ENCODE measurements at regions not wholly inside any gene's neighbourhood (a gene's known extent, or its start where the extent isn't known, plus 50 kb on each side); places are given as distances from the start of the nearest gene placed in this dataset.
"Not testable (repeated sequence)": the region's sequence is repeated elsewhere in the genome, so short reads cannot be mapped to it uniquely, and the experiment has no call there.

DNA sequence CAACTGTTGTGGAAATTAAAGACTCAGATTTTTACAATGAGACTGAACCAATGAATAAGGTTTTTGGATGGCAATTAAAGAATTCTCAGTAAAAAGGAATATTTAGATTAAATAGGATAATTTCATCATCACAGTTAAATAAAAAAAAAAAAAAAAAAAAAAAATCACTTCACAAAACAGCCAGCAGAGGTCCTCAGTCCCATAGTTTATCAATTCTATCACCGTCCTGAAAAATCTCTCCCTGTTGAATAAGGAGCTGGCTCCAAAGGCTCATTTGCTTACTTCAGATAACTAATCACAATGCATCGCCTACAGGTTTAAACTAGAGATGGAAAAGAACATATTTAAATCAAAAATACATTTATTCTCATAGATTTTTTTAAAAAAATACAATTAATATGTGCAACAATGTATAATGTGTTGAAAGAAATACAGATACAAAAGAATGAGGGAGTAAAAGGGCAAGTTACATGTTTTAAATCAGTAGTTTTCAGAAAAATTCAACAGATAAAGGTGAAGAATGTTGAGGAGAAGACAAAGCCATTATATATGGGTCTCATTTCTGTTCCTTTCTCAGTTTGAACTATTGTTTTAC is 175.8 kb upstream of the CHD1 start:
- DNase-seq = no peak

DNA sequence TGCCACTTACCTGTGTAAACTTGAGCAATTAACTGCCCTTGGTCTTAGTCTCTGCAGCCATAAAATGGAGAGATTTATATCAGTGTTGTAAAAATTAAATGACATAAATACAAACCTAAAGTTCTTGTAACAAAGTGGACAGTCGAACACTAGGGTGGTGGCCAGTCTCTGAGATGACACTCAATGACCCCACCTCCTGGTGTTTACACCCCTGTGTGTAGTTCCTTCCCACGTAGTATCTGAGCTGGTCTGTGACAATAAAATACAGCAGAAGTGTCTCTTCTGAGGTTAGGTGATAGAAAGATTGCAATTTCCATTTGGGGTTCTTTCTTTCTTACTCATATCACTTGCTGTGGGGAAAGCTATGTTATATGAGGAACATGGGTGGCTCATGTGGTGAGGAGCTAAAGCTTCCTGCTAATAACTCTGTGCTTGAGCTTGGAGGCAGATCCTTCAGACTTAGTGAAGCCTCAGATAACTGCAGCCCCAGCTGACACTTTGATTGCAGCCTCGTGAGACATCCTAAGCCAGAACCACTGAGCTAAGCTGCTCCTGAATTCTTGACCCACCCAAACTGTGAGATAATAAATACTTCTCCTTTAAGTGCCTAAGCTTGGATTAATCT is 173.4 kb upstream of the CHD1 start:
- DNase-seq = no peak

GRCh38 chr5:99099691-99100090 is 170.9 kb upstream of the CHD1 start:
- no peak for DNase-seq

DNA sequence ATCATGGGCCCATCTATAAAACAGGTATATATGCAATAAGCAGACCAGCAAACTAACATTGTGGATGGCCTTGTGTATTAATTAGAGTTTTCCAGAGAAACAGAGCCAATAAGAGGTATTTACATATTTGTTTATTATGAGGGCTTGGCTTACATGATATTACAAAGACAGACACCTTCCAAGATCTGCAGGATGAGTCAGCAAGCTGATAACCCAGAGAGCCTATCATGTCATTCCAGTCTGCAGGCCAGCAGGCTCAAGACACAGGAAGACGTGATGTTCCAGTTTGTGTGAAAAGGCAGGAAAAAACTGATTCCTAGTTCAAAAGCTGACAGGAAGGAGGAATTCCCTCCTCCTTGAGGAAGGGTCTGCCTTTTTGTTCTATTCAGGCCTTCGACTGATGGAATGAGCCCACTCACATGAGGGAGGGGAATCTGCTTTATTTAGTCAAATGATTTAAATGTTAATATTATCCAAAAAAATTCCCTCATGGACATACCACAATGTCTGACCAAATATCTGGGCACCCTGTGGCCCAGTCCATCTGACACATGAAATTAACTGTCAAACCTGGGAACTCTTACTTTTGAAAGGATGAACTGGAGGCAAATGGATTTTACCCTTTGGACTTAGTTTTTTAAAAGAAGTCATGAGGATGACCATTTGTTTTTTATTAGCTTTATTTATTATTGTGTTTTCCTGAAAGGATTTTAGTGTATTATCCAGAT is 161.2 kb upstream of the CHD1 start:
- no peak for DNase-seq

DNA sequence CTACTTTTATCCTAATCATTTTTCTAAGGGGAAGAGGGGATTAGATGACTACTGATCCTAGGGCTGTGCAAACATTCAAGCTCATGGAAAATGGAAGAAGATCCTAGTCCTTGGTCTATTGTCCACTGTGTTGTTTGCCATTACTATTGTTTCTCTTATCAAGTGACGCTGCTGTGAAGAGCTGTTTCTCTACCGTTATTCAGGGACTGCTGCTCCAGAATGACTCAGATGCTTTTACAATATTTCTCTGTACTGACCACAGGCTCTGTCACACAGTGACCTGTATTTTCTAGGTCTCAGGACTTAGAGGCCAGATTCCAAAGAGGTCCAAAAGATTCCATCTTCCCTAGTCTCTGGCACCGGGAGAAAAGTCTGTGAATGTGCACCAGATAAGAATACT is 159.5 kb upstream of the CHD1 start:
- no peak for DNase-seq

DNA sequence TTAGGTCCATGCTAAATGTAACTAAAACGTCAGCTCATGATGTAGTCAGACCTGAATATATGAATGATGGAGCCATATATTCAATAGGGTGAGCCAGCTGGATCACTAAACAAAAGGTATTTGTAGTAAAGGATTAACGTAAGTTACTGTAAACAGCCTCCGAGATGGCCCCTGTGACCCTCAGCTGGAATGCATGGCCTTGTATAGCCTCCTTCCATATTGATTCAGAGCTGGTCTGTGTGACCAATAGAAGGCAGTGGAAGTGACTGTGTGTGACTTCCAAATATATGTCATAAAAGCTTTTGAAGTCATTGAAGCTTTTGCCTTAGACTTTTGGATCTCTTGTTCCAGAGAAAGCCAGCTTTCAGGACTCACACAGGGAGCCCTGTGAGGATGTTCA is 154.4 kb upstream of the CHD1 start:
- DNase-seq = no peak

DNA sequence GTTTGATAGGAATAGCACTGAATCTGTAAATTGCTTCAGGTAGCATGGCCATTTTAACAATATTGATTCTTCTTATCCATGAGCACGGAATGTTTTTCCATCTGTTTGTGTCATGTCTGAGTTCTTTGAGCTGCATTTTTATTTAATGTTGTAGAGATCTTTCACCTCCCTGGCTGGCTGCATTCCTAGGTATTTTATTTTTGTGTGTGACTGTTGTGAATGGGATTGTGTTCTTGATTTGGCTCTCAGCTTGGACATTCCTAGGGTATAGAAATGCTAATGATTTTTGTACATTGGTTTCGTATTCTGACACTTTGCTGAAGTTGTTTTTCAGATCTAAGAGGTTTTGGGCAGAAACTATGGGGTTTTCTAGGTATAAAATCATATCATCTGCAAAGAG is 152.9 kb upstream of the CHD1 start:
- DNase-seq = no peak

DNA sequence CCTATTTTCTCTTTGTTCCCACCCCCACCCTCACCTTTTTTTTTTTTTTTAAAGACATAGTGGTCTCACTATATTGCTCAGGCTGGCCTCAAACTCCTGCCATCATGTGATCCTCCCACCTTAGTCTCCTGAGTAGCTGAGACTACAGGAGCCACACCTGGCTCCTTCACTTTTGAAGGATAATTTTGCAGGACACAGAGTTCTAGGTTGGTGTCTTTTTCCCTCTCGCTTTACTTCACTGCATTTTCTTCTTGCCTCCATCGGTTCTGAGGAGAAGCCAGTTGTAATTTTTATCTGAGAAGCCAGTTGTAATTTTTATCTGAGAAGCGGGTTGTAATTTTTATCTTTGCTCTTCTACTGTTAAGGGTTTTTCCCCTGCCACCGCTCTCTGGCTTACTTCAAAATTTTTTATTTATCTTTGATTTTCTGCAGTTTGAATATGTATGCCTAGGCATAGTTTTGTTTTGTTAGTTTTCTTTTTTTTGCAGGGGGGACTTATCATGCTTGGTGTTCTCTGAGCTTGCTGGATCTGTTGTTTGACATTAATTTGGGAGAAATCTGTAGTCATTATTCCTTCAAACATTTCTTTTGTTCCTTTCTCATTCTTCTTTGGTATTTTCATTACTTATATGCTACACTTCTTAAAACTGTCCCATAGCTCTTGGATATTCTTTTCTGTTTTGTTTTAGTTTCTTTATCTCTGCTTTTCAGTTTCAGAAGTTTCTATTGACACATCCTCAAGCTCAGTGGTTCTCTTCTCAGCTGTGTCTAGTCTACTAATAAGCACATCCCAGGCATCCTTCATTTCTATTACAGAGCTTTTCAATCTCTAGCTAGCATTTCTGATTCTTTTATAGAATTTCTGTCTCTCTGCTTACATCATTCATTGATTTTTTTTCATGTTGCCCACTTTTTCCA is 148.2 kb upstream of the CHD1 start:
- no peak for DNase-seq

GRCh38 chr5:99072846-99073245 is 144.0 kb upstream of the CHD1 start:
- DNase-seq = no peak

- DNase-seq = no peak
Observed at GRCh38 chr5:99070822-99071221, 142.0 kb upstream of the CHD1 start.

- no peak for DNase-seq
Observed at GRCh38 chr5:99070362-99070761, 141.6 kb upstream of the CHD1 start.

DNA sequence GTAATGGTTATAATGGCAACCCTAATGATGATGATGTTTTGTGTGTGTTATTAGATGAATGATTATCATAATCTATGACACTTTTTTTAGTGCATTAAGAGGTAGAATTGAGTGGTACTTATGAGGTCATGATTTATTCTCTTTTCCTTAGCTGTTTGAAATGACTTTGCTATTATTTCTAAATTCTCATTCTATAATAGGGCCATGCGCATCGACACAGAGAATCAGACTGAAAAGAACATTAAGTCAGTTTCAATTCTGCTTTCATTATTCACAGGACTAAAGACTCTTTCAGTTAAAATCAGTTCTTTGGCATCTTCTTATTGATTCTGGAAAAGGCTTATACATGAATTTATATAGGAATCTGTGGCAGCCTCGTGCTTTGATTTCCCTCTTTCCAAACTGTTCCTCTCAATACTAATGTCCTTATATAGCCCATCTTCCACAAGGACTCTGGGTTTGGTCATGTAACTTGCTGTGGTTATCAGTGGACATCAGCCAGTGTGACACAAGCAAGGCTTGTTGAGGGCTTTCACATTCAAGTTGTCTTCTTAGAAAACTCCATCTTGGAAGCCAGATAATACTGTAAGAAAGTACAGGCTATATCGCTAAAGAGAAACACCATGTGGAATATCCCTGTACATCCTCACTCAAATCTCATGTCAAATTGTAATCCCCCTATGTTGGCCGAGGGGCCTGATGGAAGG is 140.3 kb upstream of the CHD1 start:
- DNase-seq = no peak

GRCh38 chr5:99063737-99064136 is 134.9 kb upstream of the CHD1 start:
- no peak for DNase-seq

DNA sequence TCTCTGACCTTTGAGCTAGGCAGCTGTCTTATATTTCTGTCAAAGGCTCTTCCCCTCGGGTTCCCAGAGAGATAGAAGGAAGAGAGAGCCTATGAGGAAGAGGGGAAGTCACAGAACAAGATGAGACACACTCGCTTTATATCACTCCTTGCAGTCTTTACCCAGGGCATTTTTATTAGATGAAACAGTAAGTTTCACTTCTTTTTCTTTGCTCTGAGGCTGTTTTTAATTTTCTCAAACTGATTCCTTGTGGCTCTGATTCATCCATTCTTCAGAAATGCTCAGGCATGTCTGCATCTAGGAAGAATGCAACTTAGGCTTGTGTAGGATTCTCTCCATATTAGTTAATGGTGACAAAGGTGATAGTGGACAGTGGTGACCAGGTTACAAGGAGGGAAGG is 132.9 kb upstream of the CHD1 start:
- no peak for DNase-seq

DNA sequence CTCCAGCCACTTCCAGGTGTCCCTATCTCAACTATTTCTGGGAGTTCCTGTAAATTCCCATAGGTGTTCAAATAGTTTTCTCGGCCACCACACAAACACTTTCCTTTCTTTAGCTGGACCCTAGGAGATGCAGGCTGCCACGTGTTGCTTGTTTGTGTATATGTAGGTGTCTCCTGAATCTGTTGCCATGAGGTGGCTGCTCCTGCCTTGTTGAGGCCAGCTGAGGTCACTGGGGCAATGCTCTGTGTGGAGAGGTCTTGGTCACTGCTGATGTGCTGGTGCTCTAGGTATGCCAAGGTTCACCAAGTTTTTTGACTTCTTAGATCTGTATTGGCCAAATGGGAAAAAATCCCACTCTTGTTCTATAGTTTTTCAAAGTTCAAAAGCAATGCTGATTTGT is 132.5 kb upstream of the CHD1 start:
- no peak for DNase-seq

DNA sequence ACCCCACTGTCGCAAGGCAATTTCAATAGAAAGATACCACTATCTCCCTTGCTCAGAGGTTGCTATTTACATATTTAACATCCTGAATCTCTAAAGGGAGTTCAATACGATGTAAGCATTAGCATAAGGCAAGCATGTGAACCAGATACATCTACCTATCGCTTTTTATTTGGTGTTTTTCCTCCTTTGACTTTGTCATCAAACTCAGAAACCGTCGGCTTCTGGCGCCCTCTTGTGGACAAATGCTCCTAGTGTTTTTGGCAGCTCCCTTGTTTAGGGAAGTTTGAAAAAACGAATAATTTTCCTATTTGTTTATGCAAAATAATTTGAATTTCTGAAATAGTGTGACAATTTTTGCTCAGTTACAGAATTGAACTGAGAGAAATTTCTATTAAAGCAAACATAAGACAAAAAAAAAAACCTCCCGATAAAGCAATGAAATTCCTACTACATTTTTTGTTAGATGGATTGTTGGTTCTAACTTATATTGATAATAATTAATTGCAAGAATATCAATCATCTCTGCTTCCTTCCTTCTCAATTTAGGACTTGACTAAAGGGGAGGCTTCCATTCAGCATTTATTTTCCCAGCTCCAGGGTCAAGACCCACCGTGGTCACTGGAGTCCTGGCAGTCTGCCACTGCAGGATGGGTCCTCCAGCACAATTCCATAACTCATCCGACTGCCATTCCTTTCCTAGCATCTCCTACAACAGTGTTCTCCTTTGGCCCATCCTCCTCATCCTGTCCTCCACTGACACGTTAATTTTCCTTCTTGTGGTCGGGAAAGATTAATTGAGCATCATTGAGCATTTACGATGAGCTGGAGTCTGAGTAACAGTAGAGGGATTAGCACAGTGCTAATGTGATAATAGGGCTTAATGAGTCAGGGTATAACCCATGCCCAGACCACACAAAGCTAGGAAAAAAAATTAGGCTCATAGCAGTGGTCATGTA is 131.8 kb upstream of the CHD1 start:
- peak; percentile 89 to 91 for DNase-seq

- DNase-seq = no peak
Observed at GRCh38 chr5:99059685-99060084, 130.9 kb upstream of the CHD1 start.

DNA sequence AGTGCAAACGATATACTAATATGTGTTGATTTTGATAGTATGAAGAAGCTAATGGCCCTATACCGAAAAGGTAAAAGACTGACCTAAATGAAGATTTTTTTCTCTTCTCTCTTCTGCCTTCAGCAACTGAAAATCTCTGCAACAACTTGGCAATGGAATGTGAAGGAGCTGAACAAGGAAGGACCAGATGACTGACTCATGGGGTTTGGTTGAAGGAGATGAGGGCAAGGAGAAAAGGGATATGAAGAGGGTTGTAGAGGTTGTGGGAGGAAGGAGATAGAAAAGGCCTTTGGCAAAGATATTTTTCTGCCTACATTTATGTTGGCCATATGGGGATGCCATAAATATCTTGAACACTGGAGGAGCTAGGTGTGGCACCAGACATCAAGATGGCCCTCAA is 129.7 kb upstream of the CHD1 start:
- no peak for DNase-seq

- no peak for DNase-seq
Observed at GRCh38 chr5:99054972-99055371, 126.2 kb upstream of the CHD1 start.

DNA sequence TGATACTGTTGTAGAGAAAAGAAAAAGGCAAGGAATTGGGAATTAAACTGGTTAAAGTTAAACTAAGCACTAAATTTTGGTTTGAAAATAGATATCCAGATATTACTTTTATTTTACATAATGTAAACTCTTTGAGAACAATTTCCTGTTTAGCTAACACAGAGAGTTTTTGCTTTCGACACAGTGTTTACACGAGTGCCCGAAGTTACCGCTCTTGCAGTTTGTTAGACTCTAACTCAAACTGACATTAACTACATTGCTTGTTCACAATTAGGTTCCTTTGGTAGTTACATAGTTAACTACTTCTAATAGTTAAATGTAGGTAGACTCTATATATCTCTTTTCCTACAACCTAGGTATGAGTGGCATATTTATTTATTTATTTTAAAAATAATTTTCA is 117.1 kb upstream of the CHD1 start:
- DNase-seq = no peak

DNA sequence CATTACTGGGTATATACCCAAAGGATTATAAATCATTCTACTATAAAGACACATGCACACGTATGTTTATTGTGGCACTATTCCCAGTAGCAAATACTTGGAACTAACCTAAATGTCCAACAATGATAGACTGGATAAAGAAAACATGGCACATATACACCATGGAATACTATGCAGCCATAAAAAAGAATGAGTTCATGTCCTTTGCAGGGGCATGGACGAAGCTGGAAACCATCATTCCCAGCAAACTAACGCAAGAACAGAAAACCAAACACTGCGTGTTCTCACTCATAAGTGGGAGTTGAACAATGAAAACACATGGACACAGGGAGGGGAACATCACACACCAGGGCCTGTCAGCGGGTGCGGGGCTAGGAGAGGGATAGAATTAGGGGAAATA is 114.5 kb upstream of the CHD1 start:
- not testable (repeated sequence) for DNase-seq

GRCh38 chr5:99037668-99038067 is 108.9 kb upstream of the CHD1 start:
- peak; percentile 15 to 24 for DNase-seq
